ENCODE measurements at regions not wholly inside any gene's neighbourhood (a gene's known extent, or its start where the extent isn't known, plus 50 kb on each side); places are given as distances from the start of the nearest gene placed in this dataset.

- no peaks in the 10 kb centered on the region for H3K36me3 ChIP-seq
- no peaks in the 10 kb centered on the region for H3K9me3 ChIP-seq
- DNase-seq (no peak), ATAC-seq (no peak)
- H3K27me3 ChIP-seq, result no peaks in the 10 kb centered on the region
- intact Hi-C loops (cut with DNase I), result no loop called here
- H3K4me3 ChIP-seq, result no peak overlapping the region
- TF ChIP-seq CTCF (IDR thresholded peaks at IDR 0.05) (no peak), POLR2A (IDR thresholded peaks at IDR 0.05) (no peak)
- H3K4me1 ChIP-seq, result no peaks in the 10 kb centered on the region
- H3K27ac ChIP-seq, result no peak overlapping the region
Observed at GRCh38 chr1:55957276-55957675, 622.1 kb downstream of the PLPP3 start.

DNA sequence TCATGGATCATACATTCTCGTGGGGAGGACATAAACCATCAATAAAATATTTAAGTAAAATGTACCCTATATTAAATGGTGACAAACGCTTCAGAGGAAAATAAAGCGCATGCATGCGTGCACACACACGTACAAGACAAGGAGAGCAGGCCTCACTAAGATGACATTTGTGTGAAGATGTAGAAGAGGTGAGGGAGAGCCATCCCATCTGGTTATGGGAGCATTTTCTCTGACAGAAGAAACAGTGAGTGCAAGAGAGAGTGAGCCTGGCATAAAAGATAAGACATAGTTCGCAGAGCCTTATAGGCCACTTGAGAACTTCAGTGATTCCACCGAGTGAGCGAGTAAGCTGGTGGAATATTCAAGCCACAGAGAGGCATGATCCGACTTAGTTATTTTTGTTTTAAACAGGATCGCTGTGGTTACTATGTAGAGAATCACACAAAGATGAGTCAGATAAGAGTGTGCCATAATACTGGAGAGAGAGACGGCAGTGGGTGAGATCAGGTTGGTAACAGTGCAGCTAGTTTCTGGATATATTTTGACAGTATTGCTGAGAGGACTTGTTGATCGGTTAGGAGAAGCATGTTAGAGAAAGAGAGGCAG is 624.2 kb downstream of the PLPP3 start:
- WGBS (ENCODE audit: insufficient coverage, low coverage, low lambda C conversion rate, missing lambda C conversion rate), result 88% methylated on average over 12 of the region's 12 CpGs
- no peaks in the 10 kb centered on the region for H3K27me3 ChIP-seq
- ATAC-seq (no peak), DNase-seq (no peak)
- no peak for TF ChIP-seq CTCF (IDR thresholded peaks at IDR 0.05)
- TF ChIP-seq POLR2A (IDR thresholded peaks at IDR 0.05), result no peak
- no peaks in the 10 kb centered on the region for H3K36me3 ChIP-seq
- no peaks in the 10 kb centered on the region for H3K9me3 ChIP-seq
- H3K27ac ChIP-seq, result no peak overlapping the region
- H3K4me3 ChIP-seq, result no peak overlapping the region
- H3K4me1 ChIP-seq, result no peaks in the 10 kb centered on the region
- intact Hi-C loops (cut with DNase I), result no loop called here

DNA sequence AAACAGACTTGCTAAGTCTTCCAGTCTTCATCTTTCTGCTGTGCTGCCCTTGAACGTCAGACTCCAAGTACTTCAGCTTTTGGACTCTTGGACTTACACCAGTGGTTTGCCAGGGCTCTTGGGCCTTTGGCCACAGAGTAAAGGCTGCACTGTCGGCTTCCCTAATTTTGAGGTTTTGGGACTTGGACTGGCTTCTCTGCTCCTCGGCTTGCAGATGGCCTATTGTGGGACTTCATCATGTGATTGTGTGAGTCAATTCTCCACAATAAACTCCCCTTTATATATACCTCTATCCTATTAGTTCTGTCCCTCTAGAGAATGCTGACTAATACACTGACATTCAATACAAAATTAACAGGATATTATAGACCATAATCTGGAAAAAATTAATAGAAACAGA is 628.1 kb downstream of the PLPP3 start:
- intact Hi-C loops (cut with DNase I), result no loop called here
- no peaks in the 10 kb centered on the region for H3K36me3 ChIP-seq
- no peaks in the 10 kb centered on the region for H3K4me1 ChIP-seq
- H3K27ac ChIP-seq, result no peak overlapping the region
- H3K4me3 ChIP-seq, result no peak overlapping the region
- TF ChIP-seq CTCF (IDR thresholded peaks at IDR 0.05) (no peak), POLR2A (IDR thresholded peaks at IDR 0.05) (no peak)
- H3K9me3 ChIP-seq, result no peaks in the 10 kb centered on the region
- DNase-seq (no peak), ATAC-seq (no peak)
- WGBS (ENCODE audit: insufficient coverage, low coverage, low lambda C conversion rate, missing lambda C conversion rate), result 46% methylated on average over 3 of the region's 3 CpGs
- no peaks in the 10 kb centered on the region for H3K27me3 ChIP-seq

DNA sequence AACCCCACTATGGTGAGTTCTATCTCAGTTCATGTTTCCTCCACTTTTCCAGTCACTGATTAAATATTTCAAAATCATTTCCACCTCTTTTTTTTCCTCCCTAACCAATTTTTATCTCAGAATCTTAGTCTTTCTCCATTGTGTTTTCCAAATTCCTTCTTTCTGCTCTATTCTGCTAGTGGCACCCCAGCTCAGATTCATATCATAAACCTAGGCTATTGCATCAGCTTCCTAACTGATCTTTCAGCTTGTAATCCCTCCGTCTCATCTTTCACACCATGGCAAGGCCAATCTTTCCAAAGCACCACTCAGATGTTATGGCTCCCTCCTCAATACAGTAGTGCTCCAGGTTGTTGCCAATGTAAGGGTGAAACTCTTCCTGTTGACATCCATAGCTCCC is 631.9 kb downstream of the PLPP3 start:
- no peaks in the 10 kb centered on the region for H3K27me3 ChIP-seq
- H3K9me3 ChIP-seq, result no peaks in the 10 kb centered on the region
- 88% methylated on average over 1 of the region's 1 CpG for WGBS (ENCODE audit: insufficient coverage, low coverage, low lambda C conversion rate, missing lambda C conversion rate)
- no peak overlapping the region for H3K4me3 ChIP-seq
- H3K4me1 ChIP-seq, result no peaks in the 10 kb centered on the region
- intact Hi-C loops (cut with DNase I), result no loop called here
- no peaks in the 10 kb centered on the region for H3K36me3 ChIP-seq
- TF ChIP-seq POLR2A (IDR thresholded peaks at IDR 0.05) (no peak), CTCF (IDR thresholded peaks at IDR 0.05) (no peak)
- no peak for DNase-seq
- ATAC-seq, result no peak
- no peak overlapping the region for H3K27ac ChIP-seq
